NB4 (cell line): ENCODE measurements at regions not wholly inside any gene's neighbourhood (a gene's known extent, or its start where the extent isn't known, plus 50 kb on each side); places are given as distances from the start of the nearest gene placed in this dataset.

Experiments used
- MYC ChIP-seq: IDR thresholded peaks from 2 replicates; pipeline ENCODE4 v1.6.1; 2011; ENCODE audit warnings: low read depth, low read length
- POLR2A ChIP-seq: IDR thresholded peaks from 2 replicates; pipeline ENCODE4 v1.6.1; 2011; ENCODE audit warnings: mild to moderate bottlenecking; ENCODE audit not compliant: insufficient read length; ENCODE audit errors: extremely low read depth
- TF ChIP-seq, protein P1 (sequence below): IDR thresholded peaks from one replicate; pipeline ENCODE4 v1.5.1; 2012; ENCODE audit warnings: low read depth, low read length
- TF ChIP-seq, protein P2 (sequence below): IDR thresholded peaks from 2 replicates; pipeline ENCODE4 v1.6.1; 2011; ENCODE audit warnings: low read depth, low read length

DNA sequence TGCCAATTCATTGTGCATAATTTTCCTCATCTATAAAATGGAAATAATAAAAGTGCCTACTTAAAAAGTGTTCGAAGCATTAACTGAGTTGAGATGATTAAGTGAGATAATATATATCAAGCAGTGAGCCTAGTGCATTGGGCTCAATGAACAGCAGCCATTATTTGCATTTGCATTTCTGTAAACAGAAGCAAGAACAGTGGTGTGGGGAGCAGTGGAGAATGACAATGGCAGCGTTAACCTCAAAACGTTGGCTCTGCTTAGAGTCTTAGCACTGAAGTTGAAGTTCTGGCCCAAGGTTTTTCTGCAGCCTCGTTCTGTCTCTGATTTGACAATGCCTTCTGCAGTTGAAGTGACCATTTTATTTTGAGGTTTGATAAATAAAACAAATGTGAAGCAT lies 466.3 kb upstream of the ONECUT1 start:
- TF ChIP-seq, protein P1, sequence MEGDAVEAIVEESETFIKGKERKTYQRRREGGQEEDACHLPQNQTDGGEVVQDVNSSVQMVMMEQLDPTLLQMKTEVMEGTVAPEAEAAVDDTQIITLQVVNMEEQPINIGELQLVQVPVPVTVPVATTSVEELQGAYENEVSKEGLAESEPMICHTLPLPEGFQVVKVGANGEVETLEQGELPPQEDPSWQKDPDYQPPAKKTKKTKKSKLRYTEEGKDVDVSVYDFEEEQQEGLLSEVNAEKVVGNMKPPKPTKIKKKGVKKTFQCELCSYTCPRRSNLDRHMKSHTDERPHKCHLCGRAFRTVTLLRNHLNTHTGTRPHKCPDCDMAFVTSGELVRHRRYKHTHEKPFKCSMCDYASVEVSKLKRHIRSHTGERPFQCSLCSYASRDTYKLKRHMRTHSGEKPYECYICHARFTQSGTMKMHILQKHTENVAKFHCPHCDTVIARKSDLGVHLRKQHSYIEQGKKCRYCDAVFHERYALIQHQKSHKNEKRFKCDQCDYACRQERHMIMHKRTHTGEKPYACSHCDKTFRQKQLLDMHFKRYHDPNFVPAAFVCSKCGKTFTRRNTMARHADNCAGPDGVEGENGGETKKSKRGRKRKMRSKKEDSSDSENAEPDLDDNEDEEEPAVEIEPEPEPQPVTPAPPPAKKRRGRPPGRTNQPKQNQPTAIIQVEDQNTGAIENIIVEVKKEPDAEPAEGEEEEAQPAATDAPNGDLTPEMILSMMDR: no peak
- TF ChIP-seq POLR2A (no peak), MYC (no peak)
- TF ChIP-seq, protein P2, sequence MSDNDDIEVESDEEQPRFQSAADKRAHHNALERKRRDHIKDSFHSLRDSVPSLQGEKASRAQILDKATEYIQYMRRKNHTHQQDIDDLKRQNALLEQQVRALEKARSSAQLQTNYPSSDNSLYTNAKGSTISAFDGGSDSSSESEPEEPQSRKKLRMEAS: no peak
